ENCODE measurements at regions not wholly inside any gene's neighbourhood (a gene's known extent, or its start where the extent isn't known, plus 50 kb on each side); places are given as distances from the start of the nearest gene placed in this dataset.

DNA sequence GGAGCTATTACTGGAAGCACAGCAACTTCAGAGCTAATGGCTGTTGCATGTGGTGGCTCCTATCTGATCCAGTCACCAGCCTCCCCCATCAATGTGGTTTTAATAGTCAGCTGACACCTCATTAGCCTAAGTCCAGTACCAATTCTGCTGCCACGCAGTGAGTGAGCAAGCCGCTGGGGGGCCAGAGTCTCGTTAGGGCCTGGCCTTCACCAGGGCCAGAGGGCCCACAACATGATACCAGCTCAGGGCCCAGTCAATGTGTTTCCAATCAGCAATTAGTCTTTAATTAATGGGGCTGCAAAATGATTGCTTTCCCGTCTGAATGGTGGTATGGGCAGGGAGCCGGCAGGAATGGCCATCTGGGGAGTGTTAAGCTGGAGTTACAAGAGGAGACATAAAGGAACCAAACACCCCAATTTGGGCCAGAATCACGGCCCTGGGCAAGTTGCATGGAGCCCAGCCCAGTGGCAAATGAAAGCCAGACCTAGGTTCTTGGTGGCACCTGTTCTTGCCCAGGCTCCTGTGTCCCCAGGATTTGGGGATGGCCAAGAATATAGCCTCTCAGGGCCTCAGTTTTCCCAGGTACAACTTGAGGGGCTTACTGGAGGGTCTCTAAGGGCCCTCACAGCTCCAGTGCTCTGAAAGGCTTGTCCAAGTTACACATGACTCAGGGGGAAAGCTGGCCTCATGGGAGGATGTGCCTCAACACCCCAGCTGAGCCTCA is 119.2 kb downstream of the EFNB1 start:
- no peak for DNase-seq

GRCh38 chrX:68945603-68946228 is 116.9 kb downstream of the EFNB1 start:
- DNase-seq: no peak

GRCh38 chrX:68945081-68945602 is 116.3 kb downstream of the EFNB1 start:
- DNase-seq: no peak

GRCh38 chrX:68944211-68944610 is 115.4 kb downstream of the EFNB1 start:
- no peak for DNase-seq

GRCh38 chrX:68942840-68943239 is 114.0 kb downstream of the EFNB1 start:
- DNase-seq: no peak

DNA sequence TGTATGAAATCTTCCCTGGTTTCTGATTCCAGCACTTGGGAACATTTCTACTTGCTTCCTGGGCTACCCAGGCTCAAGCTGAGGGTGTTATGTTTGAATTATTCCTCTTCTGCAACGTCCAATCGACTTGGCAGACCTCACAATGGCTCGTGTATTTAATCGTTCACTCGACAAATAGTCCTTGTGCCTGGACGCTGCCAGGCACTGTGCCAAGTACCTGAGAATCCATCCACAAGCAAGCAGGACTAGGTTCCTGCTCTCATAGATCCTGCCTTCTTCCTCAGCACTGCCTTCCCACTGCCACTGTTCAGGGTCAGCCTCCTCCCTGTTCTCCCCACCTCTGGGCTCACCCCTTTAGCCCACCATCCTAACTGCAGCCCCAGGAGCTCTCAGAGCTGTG is 113.3 kb downstream of the EFNB1 start:
- DNase-seq: no peak

GRCh38 chrX:68941385-68941952 is 112.6 kb downstream of the EFNB1 start:
- no peak for DNase-seq

- DNase-seq: no peak
Observed at GRCh38 chrX:68940601-68941000, 111.8 kb downstream of the EFNB1 start.

- no peak for DNase-seq
Observed at GRCh38 chrX:68939868-68940267, 111.0 kb downstream of the EFNB1 start.

DNA sequence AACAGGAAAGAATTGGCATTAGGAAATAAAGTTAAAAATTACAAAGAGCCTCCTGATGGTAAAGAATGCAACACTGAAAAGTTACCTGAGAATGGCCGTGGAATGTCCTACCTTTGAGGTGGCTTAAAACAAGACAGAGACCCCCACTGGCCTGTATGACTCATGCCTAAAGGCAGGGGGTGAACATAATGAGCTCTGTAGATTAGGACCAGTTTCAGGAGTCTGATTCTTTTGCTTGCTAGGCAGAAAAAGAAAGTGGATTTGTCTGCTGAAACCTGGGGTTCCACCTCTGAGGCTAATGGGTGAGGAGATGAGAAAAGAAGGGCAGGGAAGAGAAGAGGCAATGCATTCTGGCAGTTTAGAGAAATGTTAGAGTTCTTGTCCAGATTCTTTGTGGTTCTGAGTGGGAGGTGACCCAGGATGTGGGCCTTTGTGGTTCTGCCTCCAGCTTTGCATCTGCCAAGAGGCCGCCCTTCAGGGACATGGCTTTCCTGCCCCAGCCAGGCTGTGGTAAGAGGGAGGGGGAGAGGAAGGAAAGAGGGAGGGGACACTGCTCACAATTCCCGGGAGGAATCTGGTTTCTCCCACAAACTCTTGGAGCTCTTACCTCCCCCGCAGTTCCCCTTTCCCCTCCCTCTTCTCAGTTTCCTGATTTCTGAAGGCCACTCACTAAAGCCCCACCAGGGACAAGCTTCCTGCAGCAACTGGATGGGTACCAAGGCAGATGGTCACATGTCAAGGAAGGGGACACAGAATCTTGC is 109.6 kb downstream of the EFNB1 start:
- no peak for DNase-seq

DNA sequence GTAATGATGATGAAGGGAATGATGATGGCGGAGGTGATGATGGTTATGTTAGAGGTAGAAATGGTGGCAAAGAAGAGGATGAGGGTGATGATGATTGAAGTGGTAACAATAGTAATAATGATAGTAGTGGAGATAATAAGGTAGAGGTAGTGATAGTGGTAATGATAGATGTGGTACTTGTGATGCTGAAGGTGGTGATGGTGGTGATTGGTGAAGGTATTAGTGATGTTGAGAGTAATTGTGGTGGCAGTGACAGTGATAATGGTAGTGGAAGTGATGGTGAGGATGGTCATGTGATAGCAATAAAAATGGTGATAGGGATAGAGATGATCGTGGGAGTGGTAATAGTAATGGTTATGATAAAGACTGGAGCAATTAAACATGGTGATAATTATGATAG is 108.8 kb downstream of the EFNB1 start:
- no peak for DNase-seq

- no peak for DNase-seq
Observed at GRCh38 chrX:68936608-68937007, 107.8 kb downstream of the EFNB1 start.

- DNase-seq: no peak
Observed at GRCh38 chrX:68936126-68936525, 107.3 kb downstream of the EFNB1 start.

- DNase-seq: no peak
Observed at GRCh38 chrX:68935362-68935761, 106.5 kb downstream of the EFNB1 start.

DNA sequence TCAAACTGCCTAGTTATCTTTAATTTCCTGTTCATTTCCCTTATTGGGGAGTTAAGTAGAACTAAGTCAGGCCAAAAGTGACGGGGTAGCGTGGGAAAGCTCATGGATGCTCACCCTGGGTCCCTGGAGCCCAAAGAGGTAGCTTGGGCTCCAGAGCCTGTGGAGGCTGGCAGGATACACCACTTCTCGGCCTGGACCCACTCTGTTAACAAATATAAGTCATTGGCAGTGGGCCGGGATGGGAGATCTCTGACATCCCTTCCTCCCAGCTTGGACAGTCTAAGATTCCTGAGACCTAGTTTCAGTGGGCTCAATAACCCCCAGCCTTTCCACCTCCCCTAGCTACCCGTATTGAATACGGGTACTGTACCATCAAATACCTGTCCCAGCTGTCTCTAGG is 106.1 kb downstream of the EFNB1 start:
- DNase-seq: no peak

DNA sequence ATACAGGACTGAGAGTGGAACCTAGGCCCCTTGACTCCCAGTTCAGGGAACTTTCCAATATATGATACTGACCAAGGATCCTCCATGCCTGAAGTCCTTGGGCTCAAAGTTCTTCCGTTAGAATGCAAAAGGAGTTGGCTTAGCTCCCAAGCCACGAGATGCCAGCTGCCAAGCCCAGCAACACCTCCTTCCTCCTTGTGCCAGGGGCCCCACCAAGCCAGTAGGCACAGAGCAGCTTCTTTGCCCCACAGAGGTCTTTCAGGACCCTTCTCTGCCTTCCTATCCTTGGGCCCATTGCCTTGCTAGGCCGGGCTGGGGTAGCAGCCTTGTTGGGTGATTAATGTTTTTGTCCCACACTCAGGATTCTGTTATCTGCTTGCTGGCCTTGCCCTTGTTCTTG is 105.6 kb downstream of the EFNB1 start:
- DNase-seq: no peak

- no peak for DNase-seq
Observed at GRCh38 chrX:68932611-68933010, 103.8 kb downstream of the EFNB1 start.

DNA sequence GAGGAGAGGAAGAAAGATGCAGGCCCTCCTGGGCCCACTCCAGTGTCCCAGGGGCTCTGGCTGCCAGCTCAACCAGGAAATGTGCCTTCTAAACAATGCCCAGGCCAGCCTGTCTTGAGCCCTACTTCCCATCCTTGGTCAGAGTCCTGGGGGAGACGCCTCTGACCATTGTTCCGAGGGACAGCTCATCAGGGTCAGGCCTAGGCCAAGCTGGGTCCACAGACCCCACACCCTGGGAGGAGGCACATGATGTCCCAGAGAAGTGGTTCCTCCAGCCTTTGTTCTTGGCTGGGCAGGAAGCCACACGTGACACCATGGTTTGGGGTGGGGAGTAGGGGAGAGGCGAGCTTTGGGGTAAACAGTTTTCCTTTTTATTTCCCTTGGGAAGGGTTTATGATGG is 102.5 kb downstream of the EFNB1 start:
- DNase-seq: no peak

DNA sequence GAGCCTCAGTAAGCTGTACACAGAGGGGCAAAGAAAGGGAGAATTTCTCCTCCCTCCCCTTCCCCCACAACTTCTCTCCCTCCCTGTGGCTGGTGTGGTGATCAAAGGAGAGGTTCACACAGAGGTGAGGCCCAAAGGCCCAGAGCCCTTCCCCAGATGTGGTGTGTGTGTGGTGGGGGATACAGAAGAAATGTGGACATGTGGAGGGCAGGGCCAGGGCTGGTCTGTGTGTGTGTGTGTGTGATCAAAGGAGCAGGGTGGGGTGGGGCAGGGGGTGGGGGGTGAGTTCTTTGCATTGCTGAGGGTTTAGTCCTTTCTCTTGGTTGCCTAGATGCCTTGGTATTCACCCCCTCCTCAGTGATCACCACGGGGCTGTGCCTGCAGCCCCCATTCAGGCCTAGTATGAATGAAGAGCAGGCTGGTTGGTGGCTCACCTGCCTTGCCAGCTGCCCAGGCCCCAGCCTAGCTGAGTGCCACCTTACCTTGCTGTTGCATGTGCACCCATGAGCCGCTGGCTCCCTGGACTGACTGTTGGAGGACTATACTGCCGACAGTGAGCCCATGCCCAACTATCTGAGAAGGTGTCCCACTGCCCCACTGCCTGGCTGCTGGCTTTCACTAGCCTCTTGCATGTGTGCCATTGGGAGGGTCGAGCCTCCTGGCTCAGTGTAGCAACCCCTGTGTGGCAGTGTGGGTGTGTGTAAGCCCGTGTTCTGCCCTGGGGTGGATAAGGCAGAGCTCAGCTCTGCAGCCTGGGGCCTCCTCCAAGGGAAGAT is 101.9 kb downstream of the EFNB1 start:
- no peak for DNase-seq

- peak; percentile 29 for DNase-seq
Observed at GRCh38 chrX:68929332-68930150, 100.7 kb downstream of the EFNB1 start.

GRCh38 chrX:68928401-68928800 is 99.6 kb downstream of the EFNB1 start:
- no peak for DNase-seq

All from tongue (tissue), 1 donor.